ENCODE measurements at regions not wholly inside any gene's neighbourhood (a gene's known extent, or its start where the extent isn't known, plus 50 kb on each side); places are given as distances from the start of the nearest gene placed in this dataset.

DNA sequence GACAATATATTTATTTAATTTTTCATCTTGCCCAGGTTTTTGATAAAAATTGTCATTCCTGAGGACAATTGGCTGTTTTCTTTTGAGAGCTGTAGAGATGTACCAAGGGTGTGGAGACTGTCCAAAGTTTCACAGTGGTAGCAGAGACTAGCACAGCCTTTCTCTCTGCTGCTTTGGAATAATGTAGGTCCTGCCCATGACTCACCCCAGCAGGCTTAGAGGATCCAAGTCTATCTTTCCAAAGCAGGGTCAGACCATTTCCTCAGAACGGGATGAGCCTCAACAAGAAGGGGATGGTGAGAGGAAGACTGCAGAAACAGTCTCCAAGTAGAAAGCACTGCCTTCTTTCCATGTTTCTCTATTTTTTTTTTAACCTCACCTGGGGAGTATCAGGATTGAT, 131.5 kb upstream of the RPL34 start:
- TF ChIP-seq, protein P1, sequence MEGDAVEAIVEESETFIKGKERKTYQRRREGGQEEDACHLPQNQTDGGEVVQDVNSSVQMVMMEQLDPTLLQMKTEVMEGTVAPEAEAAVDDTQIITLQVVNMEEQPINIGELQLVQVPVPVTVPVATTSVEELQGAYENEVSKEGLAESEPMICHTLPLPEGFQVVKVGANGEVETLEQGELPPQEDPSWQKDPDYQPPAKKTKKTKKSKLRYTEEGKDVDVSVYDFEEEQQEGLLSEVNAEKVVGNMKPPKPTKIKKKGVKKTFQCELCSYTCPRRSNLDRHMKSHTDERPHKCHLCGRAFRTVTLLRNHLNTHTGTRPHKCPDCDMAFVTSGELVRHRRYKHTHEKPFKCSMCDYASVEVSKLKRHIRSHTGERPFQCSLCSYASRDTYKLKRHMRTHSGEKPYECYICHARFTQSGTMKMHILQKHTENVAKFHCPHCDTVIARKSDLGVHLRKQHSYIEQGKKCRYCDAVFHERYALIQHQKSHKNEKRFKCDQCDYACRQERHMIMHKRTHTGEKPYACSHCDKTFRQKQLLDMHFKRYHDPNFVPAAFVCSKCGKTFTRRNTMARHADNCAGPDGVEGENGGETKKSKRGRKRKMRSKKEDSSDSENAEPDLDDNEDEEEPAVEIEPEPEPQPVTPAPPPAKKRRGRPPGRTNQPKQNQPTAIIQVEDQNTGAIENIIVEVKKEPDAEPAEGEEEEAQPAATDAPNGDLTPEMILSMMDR (IDR thresholded peaks at IDR 0.05): no peak
- no peak for TF ChIP-seq EZH2 (IDR thresholded peaks at IDR 0.05; ENCODE audit: borderline replicate concordance, insufficient read depth, low read depth, low read length, poor library complexity, severe bottlenecking)

Data from B cell (primary cell).